H1 (cell line): ENCODE measurements at regions not wholly inside any gene's neighbourhood (a gene's known extent, or its start where the extent isn't known, plus 50 kb on each side); places are given as distances from the start of the nearest gene placed in this dataset.

ENCODE experiments used
- CTCF ChIA-PET: fragments of 300-600 bp; sonication (Branson Sonifier 250); formaldehyde crosslinking; loops from one replicate; lab custom pipeline; 2021; ENCODE audit not compliant: partially characterized antibody; lab: Charles Lee
- POLR2A ChIA-PET: fragments of 300-600 bp; sonication (Branson Sonifier 250); formaldehyde crosslinking; loops from one replicate; lab custom pipeline; 2021; ENCODE audit warnings: inconsistent platforms; ENCODE audit not compliant: partially characterized antibody; lab: Charles Lee
- DNase-seq, 2 experiments: peaks; one replicate each; pipeline versions ENCODE4 v3.0.0 to v3.0.0-alpha.2; 2010 to 2022; ENCODE audit warnings: low spot score in 2 of 2, low read depth in 1 of 2, mixed read lengths in 1 of 2
- FAIRE-seq: peaks from 2 replicates; lab custom pipeline; 2011; peaks lifted over from hg19 to GRCh38; lab: Jason Lieb, UNC
- H2AFZ ChIP-seq: 2 replicates; pipeline ENCODE4 v1.8.1; 2012; ENCODE audit warnings: low read length, inconsistent platforms
- H2AK5ac ChIP-seq: 2 replicates; pipeline ENCODE4 v1.6.1; 2013; ENCODE audit warnings: low read depth, low read length
- H2BK120ac ChIP-seq: replicated peaks from 2 replicates; pipeline ENCODE3; 2013; ENCODE audit warnings: low read depth, low read length, inconsistent platforms
- H2BK12ac ChIP-seq: 2 replicates; pipeline ENCODE4 v1.6.1; 2013; ENCODE audit warnings: low read depth, low read length
- H2BK15ac ChIP-seq: 2 replicates; pipeline ENCODE4 v1.6.1; 2013; ENCODE audit warnings: low read length
- H2BK20ac ChIP-seq: 2 replicates; pipeline ENCODE4 v1.6.1; 2013; ENCODE audit warnings: low read length
- H2BK5ac ChIP-seq: 2 replicates; pipeline ENCODE4 v1.6.1; 2013; ENCODE audit warnings: low read depth, low read length
- H3K14ac ChIP-seq: 2 replicates; pipeline ENCODE4 v1.6.1; 2013; ENCODE audit warnings: inconsistent platforms; ENCODE audit not compliant: insufficient read length
- H3K18ac ChIP-seq: 2 replicates; pipeline ENCODE4 v1.6.1; 2013; ENCODE audit warnings: low read length; ENCODE audit errors: extremely low read depth
- H3K23ac ChIP-seq: 2 replicates; pipeline ENCODE4 v1.6.1; 2013; ENCODE audit warnings: inconsistent platforms; ENCODE audit not compliant: insufficient read length
- H3K23me2 ChIP-seq: 2 replicates; pipeline ENCODE4 v1.6.1; 2013; ENCODE audit warnings: low read depth, low read length
- H3K27ac ChIP-seq: 2 replicates; pipeline ENCODE4 v1.6.1; 2011; ENCODE audit warnings: low read depth, low read length, inconsistent platforms
- H3K27me3 ChIP-seq, 4 experiments: replicated peaks in 1 of 4; 1 replicate in 1 of 4; 2 replicates in 3 of 4; pipeline versions ENCODE4 v1.6.1 to v1.8.1; 2011 to 2013; ENCODE audit warnings: low read length in 3 of 4, mild to moderate bottlenecking in 3 of 4, inconsistent platforms in 2 of 4, mixed read lengths in 2 of 4, moderate library complexity in 1 of 4; ENCODE audit not compliant: control insufficient read depth in 3 of 4, insufficient read depth in 3 of 4; ENCODE audit errors: extremely low read depth in 1 of 4
- H3K36me3 ChIP-seq, 4 experiments: 2 replicates each; pipeline versions ENCODE4 v1.6.1 to v1.8.1; 2011 to 2013; ENCODE audit warnings: mild to moderate bottlenecking in 4 of 4, low read length in 3 of 4, moderate library complexity in 2 of 4, control low read depth in 1 of 4, inconsistent platforms in 1 of 4; ENCODE audit not compliant: insufficient read depth in 4 of 4, control insufficient read depth in 2 of 4
- H3K4ac ChIP-seq: replicated peaks from 2 replicates; pipeline ENCODE3; 2013; ENCODE audit warnings: low read length, low read depth, mixed read lengths, inconsistent platforms; ENCODE audit not compliant: insufficient read length
- H3K4me1 ChIP-seq, 4 experiments: replicated peaks in 1 of 4; 1 replicate in 1 of 4; 2 replicates in 3 of 4; pipeline versions ENCODE4 v1.6.1 to v1.8.1; 2011 to 2013; ENCODE audit warnings: low read length in 3 of 4, inconsistent platforms in 2 of 4, mixed read lengths in 1 of 4; ENCODE audit not compliant: insufficient read depth in 4 of 4, control insufficient read depth in 3 of 4
- H3K4me2 ChIP-seq, 2 experiments: 2 replicates each; pipeline versions ENCODE4 v1.6.1 to v1.8.1; 2011 to 2013; ENCODE audit warnings: low read depth in 2 of 2, low read length in 2 of 2, control low read depth in 1 of 2, inconsistent platforms in 1 of 2, mild to moderate bottlenecking in 1 of 2; ENCODE audit not compliant: insufficient read depth in 1 of 2
- H3K4me3 ChIP-seq, 4 experiments: fragments of 200-600, 300-600 bp in 1 of 4; sonication (generic), shearing (Covaris generic), sonication (Bioruptor Twin) in 1 of 4; 2 replicates each; pipeline versions ENCODE4 v1.5.1 to v1.8.1; 2011 to 2016; ENCODE audit warnings: low read length in 4 of 4, low read depth in 3 of 4, control low read depth in 2 of 4, inconsistent platforms in 2 of 4, mild to moderate bottlenecking in 2 of 4, mixed read lengths in 1 of 4, moderate library complexity in 1 of 4; ENCODE audit not compliant: insufficient read depth in 2 of 4; ENCODE audit errors: extremely low read depth in 1 of 4
- H3K56ac ChIP-seq: replicated peaks from 2 replicates; pipeline ENCODE3; 2013; ENCODE audit warnings: low read depth, mild to moderate bottlenecking, mixed read lengths, low read length, inconsistent platforms; ENCODE audit not compliant: insufficient read length
- H3K79me1 ChIP-seq: 2 replicates; pipeline ENCODE4 v1.6.1; 2013; ENCODE audit warnings: low read depth, low read length, control low read depth
- H3K79me2 ChIP-seq, 2 experiments: 2 replicates each; pipeline versions ENCODE4 v1.6.1 to v1.8.1; 2012 to 2013; ENCODE audit warnings: low read length in 2 of 2, mild to moderate bottlenecking in 2 of 2, inconsistent platforms in 1 of 2; ENCODE audit not compliant: insufficient read depth in 2 of 2, control insufficient read depth in 1 of 2
- H3K9ac ChIP-seq, 4 experiments: replicated peaks in 1 of 4; 1 replicate in 1 of 4; 2 replicates in 3 of 4; pipeline versions ENCODE4 v1.6.1 to v1.8.1; 2011 to 2013; ENCODE audit warnings: low read depth in 3 of 4, low read length in 3 of 4, control low read depth in 2 of 4, mild to moderate bottlenecking in 2 of 4, moderate library complexity in 2 of 4, inconsistent platforms in 1 of 4; ENCODE audit errors: extremely low read depth in 1 of 4
- H3K9me3 ChIP-seq, 2 experiments: 2 replicates each; pipeline versions ENCODE4 v1.6.1 to v1.8.1; 2012 to 2013; ENCODE audit warnings: mild to moderate bottlenecking in 2 of 2, moderate library complexity in 2 of 2, control low read depth in 1 of 2, inconsistent platforms in 1 of 2, low read depth in 1 of 2, low read length in 1 of 2, mixed read lengths in 1 of 2; ENCODE audit not compliant: insufficient read depth in 2 of 2
- H4K20me1 ChIP-seq, 2 experiments: replicated peaks in 1 of 2; 2 replicates each; pipeline versions ENCODE3 to v1.8.1; 2011 to 2013; ENCODE audit warnings: inconsistent platforms in 2 of 2, low read length in 2 of 2, mild to moderate bottlenecking in 1 of 2; ENCODE audit not compliant: insufficient read depth in 2 of 2, control insufficient read depth in 1 of 2
- H4K5ac ChIP-seq: 2 replicates; pipeline ENCODE4 v1.6.1; 2013; ENCODE audit warnings: low read length, low read depth, mixed read lengths, inconsistent platforms; ENCODE audit not compliant: insufficient read length
- H4K8ac ChIP-seq: 2 replicates; pipeline ENCODE4 v1.8.0; 2013; ENCODE audit warnings: mild to moderate bottlenecking, moderate library complexity, low read length, inconsistent platforms; ENCODE audit not compliant: insufficient read depth; ENCODE audit errors: extremely low read depth
- H4K91ac ChIP-seq: replicated peaks from 2 replicates; pipeline ENCODE3; 2013; ENCODE audit warnings: low read length, mixed read lengths, inconsistent platforms; ENCODE audit not compliant: insufficient read length
- MAFK ChIP-seq: IDR thresholded peaks from 2 replicates; pipeline ENCODE4 v1.6.1; 2012; ENCODE audit warnings: low read depth, mild to moderate bottlenecking, improper control_type of control experiment, low read length
- NRF1 ChIP-seq: IDR thresholded peaks from 2 replicates; pipeline ENCODE4 v1.6.1; 2011; ENCODE audit warnings: mild to moderate bottlenecking, low read depth, low read length, improper control_type of control experiment
- PHF8 ChIP-seq: fragments of 200-600 bp; sonication (generic); conservative IDR thresholded peaks from 2 replicates; pipeline ENCODE4 v1.7.1; 2012; ENCODE audit warnings: low read depth, mild to moderate bottlenecking, inconsistent platforms, low read length, moderate library complexity
- TAF7 ChIP-seq: optimal IDR thresholded peaks from 2 replicates; pipeline ENCODE3; 2011; ENCODE audit warnings: low read depth, mild to moderate bottlenecking, inconsistent platforms, low read length, moderate library complexity, borderline replicate concordance
- WGBS, 2 experiments: shearing (Covaris generic) in 1 of 2; methylation state at CpG; one replicate each; pipeline versions ENCODE4 v1.1.6 to v1.1.7; 2013 to 2015; ENCODE audit warnings: low lambda C conversion rate in 2 of 2, mixed read lengths in 2 of 2, inconsistent platforms in 1 of 2, low coverage in 1 of 2, missing lambda C conversion rate in 1 of 2; ENCODE audit not compliant: insufficient replicate concordance in 2 of 2, insufficient coverage in 1 of 2, insufficient read length in 1 of 2; ENCODE audit errors: extremely low coverage in 1 of 2, missing lambda C conversion rate in 1 of 2; 5-methylcytosine and 5-hydroxymethylcytosine counted together
- TF ChIP-seq, protein P1 (sequence below): IDR thresholded peaks from 2 replicates; pipeline ENCODE4 v1.6.1; 2012; ENCODE audit warnings: inconsistent platforms
- TF ChIP-seq, protein P2 (sequence below): IDR thresholded peaks from 2 replicates; pipeline ENCODE4 v1.6.1; 2012; ENCODE audit warnings: inconsistent platforms

DNA sequence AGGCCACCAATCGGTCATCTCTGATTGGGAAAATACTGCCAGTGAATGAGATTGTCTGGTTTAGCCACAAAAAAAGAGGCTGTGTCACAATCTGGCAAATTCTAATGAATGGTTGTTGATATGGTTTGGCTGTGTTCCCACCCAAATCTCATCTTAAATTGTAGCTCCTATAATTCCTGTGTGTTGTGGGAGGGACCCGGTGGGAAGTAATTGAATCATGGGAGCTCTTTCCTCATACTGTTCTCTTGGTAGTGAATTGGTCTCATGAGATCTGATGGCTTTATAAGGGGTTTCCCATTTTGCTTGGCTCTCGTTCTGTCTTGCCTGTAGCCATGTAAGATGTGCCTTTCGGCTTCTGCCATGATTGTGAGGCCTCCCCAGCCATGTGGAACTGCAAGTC, 838.3 kb downstream of the SLC4A3 start:
- H3K9me3 ChIP-seq = no peaks in the 10 kb centered on the region
- no peak overlapping the region for H2BK120ac ChIP-seq
- H3K23ac ChIP-seq = no peak overlapping the region
- DNase-seq = no peak
- no peaks in the 10 kb centered on the region for H4K20me1 ChIP-seq
- no peak overlapping the region for H2BK20ac ChIP-seq
- no peak overlapping the region for H3K4me2 ChIP-seq
- no peaks in the 10 kb centered on the region for H3K4me1 ChIP-seq
- no peak overlapping the region for H2BK15ac ChIP-seq
- H3K23me2 ChIP-seq = no peaks in the 10 kb centered on the region; the same call in 1 of the 2 replicates
- no peak overlapping the region for H4K5ac ChIP-seq
- H3K9ac ChIP-seq = no peak overlapping the region
- no peak overlapping the region for H3K4me3 ChIP-seq
- no peak overlapping the region for H2BK5ac ChIP-seq
- no peak overlapping the region for H3K56ac ChIP-seq
- no peaks in the 10 kb centered on the region for H3K79me1 ChIP-seq
- no peaks in the 10 kb centered on the region for H3K27me3 ChIP-seq
- no peaks in the 10 kb centered on the region for H3K79me2 ChIP-seq
- no peak overlapping the region for H3K27ac ChIP-seq
- no peak for FAIRE-seq
- H4K91ac ChIP-seq = no peak overlapping the region
- no peak overlapping the region for H2BK12ac ChIP-seq
- POLR2A ChIA-PET = no interaction called here
- no peak overlapping the region for H4K8ac ChIP-seq
- WGBS, 2 experiments = 78% methylated on average over 4 of the region's 4 CpGs; no CpG with 5 or more reads in 1 of the 2 experiments
- CTCF ChIA-PET = no interaction called here
- H2AK5ac ChIP-seq = no peak overlapping the region
- no peak for TF ChIP-seq MAFK
- no peak for TF ChIP-seq NRF1
- TF ChIP-seq, protein P1, sequence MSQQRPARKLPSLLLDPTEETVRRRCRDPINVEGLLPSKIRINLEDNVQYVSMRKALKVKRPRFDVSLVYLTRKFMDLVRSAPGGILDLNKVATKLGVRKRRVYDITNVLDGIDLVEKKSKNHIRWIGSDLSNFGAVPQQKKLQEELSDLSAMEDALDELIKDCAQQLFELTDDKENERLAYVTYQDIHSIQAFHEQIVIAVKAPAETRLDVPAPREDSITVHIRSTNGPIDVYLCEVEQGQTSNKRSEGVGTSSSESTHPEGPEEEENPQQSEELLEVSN = no peak
- no peak for TF ChIP-seq PHF8
- TF ChIP-seq, protein P2, sequence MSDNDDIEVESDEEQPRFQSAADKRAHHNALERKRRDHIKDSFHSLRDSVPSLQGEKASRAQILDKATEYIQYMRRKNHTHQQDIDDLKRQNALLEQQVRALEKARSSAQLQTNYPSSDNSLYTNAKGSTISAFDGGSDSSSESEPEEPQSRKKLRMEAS = no peak
- TF ChIP-seq TAF7 = no peak
- H2AFZ ChIP-seq = peak overlapping the region; percentile 81; the same call in 1 of the 2 replicates
- H3K14ac ChIP-seq = no peak overlapping the region
- no peak overlapping the region for H3K18ac ChIP-seq
- no peak overlapping the region for H3K4ac ChIP-seq
- H3K36me3 ChIP-seq = no peaks in the 10 kb centered on the region
